Fibroblast of skin of back (primary cell): ENCODE measurements at regions not wholly inside any gene's neighbourhood (a gene's known extent, or its start where the extent isn't known, plus 50 kb on each side); places are given as distances from the start of the nearest gene placed in this dataset.
A peak's percentile ranks its signal among the peaks of the same experiment; 100 is the strongest.

Experiments
- DNase-seq: peaks from one replicate; pipeline ENCODE4 v3.0.0-alpha.2; 2013

DNA sequence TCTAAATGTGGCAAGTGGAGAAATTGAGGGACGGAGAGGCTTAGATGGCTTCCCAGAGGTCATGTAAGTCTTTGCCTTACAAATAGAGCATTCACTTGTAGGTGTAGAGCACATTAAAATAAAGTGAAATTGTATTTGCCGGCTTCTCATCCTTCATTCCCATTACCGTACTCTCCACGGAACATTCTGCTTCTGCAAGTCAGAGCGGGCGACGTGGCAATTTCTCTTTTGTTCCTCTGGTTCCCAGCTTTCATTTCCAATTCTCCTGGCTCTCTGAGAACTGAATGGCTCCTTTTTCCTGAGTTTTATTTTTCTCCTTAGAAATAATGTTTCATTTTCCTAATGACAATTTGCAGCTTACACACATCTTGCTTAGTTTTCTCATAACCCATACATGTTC, 51.3 kb upstream of the PFKP start:
- DNase-seq, result no peak

DNA sequence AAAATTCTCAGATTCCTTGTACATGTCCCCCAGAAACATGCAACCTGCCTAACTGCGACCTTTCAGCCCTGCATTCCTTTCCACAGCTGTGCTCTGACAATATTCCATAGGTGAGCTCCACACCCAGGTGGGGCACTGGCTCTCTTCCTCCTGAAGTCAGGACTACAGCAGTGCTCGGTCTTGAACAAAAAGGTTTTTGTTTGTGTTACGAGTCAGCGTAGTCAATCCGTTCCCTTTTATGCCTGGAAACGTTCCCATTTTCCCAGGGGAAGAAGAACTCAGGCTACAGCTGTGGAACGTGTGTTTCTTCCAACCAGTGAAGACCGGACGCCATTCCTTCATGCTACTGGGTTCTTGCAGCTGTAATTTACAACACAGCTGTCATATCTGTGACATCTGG, 52.4 kb upstream of the PFKP start:
- peak; percentile 28 for DNase-seq

DNA sequence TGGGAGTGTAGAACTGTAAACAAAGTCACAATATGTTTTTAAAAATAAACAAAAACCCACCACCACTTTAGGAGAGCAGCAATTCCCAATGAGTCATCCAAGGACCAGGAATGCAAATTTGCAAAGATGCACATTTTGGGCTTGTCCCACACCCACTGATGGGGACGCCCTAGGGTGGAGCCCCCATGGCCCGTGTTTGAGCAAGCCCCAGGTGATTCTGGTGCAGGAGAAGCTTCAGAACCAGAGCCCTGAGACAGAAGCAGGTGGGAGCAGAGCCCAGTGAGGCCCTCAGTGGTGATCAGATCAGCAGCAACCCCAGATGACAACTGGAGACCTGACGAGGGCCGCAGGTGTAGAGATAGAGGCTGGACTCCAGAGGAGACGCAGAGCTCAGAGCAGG, 55.1 kb upstream of the PFKP start:
- no peak for DNase-seq

DNA sequence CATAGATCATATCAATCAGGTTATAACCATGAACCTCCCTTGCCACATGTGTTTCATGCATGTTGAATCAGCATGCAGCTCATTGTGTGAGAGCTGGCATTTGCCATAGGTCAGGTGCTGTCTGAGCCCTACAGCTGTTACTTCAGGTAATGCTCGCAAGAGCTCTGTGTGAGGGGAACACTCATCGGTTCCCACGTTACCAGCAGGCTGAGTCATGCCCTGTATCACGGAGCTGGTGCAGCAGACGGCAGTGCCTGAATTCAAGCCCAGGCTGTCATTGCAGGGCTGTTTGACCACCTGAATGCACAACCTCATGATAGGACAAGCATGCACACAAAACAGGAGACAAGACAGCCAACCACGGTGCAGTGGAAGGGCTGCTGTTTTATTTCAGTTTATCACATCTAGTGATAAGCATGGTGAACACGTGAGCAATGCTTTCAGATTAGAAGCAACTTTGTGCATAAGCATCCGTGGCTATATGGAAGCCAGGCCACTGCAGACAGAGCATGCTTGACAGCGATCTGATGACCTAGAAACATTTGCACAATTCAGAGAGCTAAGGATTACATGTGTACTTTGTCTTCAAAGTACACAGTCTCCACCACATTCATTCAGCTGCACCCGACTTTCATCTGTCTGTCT, 56.4 kb upstream of the PFKP start:
- DNase-seq, result no peak

DNA sequence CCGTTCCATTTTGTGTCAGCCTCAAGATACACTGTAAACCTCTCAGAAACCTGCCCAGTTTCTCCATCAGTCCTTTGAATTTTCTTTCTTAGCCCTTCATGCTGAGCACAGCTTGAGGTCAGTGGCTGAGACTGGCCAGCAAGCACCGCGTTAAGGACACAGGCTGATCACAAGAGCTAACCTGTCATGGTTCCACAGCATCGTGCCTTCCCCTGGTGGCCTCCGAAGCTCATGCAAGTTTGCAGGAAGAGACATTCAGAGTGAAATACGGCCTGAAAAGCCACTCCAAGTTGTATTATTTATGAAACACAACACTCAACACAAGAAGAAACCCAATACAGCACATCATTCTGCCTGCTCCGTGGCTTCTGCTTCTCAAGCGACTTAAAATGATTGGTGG, 57.0 kb upstream of the PFKP start:
- DNase-seq, result no peak

DNA sequence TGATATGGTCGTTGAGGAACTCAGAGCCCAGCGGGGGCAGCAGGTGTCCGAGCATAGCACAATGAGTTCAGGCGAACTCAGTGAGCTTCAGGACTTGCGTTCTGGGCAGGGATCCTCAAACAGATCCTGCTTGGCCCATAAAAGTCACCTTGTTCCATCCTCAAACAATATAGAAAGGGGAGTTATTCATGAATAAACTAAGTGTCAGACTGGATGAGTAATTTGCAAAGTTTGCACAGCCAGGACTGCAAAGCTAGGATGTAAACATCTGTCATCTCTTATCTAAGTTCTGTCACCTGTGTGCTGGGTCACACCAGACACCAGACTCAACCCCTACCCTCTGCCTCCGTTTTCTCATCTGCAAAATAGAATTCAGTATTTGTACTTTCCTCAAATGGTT, 58.0 kb upstream of the PFKP start:
- no peak for DNase-seq

DNA sequence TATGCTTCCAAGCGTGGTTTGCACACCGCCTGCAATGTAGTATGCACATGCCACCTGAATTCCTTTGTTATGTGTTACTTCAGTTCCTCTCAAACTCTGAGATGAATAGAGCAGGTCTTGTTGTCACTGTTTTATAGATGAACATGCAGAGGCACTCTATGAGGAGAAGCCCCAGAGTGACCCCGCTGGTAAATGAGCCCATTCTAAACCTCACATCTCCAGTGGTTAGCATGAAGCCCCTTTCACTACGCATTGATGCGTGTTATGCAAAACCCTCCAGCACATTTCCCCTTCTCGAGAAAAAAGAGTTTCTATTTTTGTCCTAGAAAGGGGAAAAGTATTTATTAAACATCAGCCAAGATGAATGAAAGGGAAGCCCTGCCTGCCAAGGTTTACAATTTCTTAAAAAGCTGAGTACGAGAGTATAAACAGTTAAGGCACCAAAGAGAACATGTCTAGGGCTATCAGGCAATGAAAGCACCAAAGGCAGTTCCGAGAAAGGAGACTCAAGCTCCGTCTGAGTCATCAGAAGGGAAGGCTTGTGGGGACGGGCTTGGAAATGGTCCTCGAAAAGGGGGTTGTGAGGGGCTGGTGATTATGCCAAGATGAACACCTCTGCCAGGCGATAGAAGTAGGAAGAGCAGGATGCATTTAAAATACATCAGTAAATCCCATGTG, 58.7 kb upstream of the PFKP start:
- no peak for DNase-seq

DNA sequence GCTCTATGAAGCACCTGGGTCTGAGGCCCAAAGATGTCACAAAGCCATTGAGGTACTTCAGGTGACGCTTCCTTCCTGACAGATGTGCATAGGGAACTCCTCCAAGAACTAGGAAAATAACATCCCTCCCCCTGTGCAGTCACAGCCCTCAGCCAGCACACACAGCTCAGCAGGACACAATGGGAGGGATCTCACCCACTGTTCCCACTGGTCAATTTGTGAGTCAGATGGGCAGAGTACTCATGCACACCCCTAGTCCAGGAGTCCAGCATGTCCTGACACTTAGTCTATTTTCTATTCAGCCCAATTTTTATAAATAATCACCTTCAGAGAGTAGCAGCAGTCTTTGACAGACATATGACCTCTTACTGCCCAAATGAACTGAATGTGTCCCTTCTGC, 60.7 kb upstream of the PFKP start:
- no peak for DNase-seq

DNA sequence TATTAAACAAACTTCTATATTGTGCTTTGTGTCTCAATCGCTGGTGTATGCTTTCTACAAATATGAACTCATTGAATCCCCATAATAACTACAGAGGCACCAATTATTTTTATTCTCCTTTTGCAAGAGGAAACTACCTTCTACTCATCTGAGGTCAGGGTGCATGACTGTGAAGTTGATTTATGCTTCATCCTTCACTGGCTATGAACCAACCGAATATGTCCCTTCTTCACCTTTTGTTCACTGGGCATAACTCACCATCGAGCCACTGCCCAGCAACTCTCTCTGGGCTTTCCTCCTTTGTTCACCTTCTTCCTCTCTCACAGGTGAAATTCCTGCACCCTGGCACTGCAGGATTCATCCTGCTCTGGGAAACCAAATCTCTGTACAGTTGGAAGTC, 61.3 kb upstream of the PFKP start:
- DNase-seq, result no peak

DNA sequence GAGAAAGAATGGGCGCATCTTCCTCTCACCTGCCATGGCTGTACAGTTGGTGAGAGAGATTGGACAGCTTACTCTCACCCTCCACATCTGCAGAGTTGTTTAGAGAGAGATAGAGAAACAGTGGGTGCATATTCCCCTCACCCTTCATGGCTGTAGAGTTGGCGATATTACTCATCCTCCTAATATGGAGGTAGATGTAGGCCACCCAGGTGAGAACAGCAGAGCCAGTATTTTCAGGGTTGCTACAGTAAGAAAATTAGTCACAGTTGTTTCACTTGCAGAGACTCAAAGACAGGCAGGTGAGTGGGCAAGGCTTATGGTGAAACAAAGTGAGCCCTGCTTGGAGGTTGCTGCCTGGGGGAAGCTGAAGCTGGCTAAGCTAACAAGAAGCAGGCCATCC, 65.0 kb upstream of the PFKP start:
- no peak for DNase-seq

DNA sequence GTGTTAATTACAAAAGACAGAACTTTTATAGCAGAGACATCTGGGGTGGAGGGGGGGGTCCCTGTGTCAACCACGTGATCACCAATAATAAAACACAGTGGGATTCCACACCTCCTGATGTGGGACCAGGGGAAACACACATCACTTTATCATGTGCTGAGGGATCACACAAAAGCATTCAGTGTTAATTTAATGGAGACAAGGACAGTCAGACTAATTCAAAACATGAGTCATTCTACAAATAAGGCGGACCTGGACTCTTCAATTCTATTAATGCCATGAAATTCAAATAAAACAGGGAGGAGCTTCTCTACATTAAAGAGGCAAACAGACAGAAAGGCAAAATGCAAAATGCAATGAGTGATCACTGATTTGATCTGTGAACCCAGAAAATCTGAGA, 67.3 kb upstream of the PFKP start:
- peak; percentile 44 for DNase-seq

DNA sequence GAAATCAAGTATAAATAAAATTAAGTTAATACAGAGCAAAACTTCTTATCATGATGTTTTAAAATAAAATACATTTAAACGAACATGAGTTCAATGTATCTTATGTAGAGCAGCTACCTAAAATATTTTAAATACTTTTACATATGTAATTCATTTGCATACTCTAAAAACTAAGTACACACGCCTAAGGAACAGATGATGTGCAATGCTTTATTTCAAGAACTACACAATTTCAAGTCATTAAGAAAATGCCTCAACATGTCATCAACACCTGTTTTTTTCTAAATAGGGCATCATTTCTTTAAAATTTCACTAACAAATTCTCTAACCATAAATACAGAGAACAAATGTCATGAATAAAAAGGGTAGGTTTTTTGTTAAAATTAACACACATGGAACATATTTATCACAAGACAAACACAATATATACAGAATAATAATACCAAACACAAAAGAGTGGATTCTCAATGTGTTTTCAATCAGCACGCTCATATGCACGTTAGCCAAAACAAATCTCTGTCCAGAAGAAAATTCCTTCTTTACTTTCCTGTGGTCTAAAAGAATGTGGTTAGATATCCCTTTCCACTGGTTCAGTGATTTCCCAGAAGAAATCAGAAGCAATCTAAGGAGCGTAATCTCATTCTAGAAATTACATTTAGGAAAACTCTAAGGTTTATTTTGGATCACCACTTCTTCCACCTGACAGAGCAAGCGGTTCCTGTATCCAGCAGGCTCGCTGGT, 73.0 kb upstream of the PFKP start:
- DNase-seq, result peak; percentile 79

DNA sequence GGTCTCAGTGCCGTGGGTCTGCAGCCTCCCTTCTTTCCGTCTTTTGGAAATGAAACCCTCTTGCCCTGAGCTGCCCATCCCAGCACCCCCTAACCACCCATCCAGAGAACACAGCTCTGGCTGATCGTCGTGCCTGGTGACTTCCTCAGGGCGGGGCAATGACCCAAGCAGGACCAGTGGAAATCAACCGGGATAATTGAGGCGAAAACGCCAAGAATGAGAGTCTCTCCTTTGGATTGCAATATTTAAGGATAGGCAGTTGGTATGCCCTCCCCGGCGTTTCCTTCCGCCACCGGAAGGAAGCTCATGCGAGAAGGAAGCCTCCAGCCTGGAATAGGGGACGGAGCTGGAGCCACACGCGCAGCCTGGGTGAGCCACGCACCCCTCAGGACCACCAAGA, 73.7 kb upstream of the PFKP start:
- no peak for DNase-seq

DNA sequence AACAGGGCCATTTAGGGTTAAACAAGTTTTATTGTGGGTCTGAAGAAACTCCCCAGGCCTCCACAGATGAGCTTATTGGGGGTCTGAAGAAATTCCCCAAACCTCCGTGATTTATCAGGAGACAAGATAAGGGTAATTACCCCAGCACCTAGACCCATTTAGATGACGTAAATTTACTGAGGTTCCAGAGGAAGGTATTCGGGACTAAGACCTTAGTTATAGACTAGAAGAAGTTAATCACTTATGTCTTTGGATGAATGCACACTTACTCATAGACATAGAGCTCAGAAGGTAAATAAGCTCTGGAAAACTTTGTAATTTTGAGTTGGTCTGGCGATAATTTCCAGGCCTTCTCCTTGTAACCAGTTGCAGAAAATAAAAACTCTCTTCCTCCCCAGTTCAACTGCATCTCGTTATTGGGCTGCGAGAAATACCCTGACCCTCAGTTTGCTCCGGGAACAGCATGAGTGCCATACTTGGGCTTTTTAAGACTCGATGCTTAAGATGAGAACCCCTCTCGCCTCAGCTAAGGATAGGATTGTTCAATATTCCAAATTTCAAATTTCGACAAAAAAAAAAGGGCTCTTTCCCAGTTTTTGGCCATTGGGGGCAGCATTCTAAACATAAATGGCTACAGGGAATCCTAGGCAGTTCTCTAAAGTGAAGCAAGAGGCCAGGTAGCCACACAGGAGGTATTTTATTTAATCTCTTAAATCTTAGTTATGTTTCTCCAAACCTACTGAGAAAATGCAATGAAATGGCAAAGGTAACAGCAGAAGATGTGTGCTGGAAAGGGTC, 74.7 kb upstream of the PFKP start:
- no peak for DNase-seq

DNA sequence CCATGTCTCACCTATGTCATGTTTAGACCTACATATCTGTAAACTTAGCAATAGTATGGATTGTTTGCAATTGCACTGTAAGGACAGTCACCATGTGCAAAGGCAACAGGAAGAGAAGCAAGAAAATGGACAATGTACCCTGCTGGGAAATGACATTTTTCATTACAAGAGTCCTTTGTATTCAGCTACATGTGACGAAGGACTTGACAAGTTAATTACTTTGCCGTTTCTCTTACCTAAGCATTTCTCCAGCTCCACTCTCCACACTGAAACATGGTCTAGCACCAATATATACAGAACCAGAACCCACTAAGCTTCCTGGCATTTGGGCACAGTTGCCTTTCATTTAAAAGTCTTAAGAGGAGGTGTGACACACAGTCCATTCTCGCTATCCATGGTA, 76.6 kb upstream of the PFKP start:
- DNase-seq, result no peak

DNA sequence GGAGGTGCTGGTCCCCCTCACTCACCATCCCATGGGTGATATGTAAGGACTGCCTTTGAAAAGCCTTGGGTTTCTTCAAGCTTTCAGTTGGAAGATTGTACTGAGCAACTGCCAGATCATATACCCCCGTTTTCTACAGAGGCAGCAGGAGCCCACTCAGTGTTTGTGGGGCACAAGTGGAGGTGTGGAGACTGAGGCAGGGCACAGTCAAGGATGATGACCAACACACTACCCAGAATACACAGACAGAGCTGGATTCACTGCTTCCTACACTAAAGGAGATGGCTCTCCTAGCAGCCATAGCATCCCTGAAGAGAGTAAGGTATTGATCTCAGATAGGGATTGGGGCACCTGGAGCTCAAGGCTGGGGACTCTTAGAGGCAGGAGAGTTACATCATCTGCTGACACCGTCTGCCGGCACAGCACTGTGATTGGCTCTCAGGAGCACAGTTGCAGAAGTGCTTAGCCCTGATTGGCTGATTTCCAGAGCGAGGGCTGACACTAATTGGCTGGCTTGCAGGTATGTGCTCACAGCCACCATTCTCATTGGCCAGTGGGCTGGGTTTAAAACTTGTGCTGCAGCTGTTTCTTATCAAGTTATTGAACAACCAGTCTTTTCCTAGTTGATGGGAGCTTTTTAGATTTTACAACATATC, 77.9 kb upstream of the PFKP start:
- DNase-seq, result no peak

DNA sequence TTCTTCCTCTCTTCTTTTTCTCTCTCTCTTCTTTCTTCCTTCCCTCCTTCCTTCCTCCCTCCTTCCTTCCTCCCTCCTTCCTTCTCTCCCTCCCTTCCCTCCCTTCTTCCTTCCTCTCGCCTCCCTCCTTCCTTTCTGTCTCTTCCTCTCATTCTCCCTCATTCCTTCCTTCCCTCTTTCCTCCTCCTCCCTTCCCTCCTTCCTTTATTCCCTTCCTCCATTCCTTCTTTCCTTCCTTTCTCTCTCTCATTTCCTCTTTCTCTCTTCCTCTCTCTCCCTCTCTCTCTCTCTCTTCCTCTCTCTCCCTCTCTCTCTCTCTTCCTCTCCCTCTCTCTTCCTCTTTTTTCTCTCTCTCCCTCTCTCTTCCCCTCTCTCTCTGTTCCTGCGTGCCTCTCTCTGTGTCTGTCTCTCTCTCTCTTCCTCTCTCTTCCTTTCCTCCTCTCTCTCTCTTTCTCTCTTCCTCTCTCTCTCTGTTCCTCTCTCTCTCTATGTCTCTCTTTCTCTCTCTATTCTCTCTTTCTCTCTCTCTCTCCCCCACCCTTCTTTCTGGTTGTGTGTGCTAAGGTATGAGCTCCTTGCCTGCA, 80.1 kb upstream of the PFKP start:
- no peak for DNase-seq

DNA sequence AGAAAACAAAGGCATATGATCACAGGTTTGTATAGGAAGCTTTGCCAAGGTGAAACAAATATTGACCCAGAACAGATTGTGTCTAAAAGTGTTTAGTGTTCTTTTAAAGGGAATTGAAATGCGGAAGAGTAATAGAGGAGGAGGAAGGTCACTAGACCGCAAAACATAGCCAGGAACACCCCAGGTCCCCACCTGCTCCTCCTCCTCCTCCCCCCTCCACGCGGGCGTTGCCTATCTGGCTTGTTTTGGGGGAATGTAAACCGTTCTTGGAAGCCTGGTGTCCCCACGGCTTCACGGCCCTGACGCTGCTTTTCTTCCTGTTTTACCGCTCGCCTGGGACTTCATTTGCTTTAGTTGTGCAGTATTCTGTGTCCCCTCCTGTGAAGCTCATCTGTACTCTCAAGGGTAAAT, 81.0 kb upstream of the PFKP start:
- no peak for DNase-seq

DNA sequence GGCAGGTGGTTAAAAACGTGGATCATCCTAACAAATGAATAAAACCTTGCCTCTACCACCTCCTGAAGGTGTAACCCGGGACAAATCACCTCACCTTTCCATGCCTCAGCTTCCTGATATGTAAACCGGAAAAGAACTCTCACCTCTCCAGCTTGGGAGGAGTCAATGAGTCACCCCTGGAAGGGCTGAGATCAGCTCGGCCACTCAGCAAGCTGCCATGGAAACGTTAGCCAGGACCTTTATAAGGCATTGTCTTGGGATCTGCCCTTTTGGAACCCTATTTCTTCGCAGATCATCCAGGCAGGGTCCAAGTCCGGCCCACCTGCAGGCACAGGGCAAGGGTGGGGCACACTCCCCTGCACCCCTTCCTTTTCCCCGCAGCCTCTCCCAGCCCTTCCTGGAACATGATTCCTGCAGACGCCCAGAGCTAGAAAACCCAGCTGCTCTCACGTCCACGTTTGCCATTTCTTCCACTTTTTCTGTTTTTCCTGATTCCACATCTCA, 81.6 kb upstream of the PFKP start:
- DNase-seq, result peak; percentile 54

DNA sequence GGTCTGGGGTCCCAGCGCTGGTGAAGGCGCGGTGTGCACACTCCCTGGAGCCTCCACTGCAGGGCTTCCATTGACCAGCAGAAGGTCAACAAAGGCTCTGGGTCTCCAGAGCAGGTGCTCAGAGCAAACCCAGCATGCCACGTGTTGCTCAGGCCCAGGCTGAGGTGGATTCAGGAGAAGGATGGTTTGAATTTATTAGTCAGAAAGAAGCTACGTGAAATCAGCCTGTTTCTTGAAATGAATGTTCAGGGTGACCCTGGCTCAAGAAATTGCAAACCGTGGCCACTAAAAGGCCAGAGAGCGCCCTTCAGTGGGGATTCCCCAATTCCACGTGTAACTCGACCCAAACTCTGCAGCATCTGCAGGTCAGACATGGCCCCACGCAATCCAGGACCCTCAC, 82.7 kb upstream of the PFKP start:
- no peak for DNase-seq

DNA sequence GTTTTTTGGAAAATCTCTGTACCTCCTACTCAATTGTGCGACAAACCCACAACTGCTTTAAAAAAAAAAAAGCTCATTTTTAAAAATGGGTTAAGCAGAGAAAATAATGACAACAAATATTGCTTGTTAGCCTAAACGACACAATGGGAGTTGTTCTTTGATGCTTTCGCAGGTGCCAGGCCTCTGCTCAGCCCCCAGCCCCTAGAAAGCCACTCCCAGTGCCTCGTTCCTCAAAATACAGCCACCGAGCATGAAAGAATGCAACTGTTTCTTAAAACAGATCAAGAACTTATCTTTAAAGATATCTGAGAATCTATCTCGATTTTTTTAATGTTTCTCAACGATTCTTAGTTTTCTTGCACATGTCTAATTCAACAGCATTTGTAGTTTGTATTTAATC, 85.2 kb upstream of the PFKP start:
- DNase-seq, result no peak

DNA sequence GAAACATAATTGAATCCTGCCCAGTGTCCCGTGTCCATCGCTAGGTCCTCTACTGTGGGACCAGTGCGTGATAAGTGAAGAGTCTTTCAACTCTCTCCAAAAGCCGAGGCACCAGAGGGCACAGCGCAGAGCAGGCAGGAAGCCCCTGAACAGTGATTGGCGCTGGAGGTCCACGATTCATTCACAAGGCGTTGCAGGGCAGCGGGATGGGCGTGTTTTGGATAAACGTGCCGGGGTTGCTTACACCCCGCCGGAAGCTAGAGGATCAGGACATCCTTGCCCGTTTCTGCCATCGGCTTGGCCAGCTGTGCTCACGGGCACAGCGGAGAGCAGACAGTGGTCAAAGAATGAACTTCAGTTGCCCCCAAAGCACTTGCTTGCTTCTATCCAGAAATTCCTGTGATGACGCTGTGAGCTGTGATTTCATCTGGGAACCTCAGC, 86.0 kb upstream of the PFKP start:
- DNase-seq, result peak; percentile 48
